ENCODE measurements at regions not wholly inside any gene's neighbourhood (a gene's known extent, or its start where the extent isn't known, plus 50 kb on each side); places are given as distances from the start of the nearest gene placed in this dataset.

DNA sequence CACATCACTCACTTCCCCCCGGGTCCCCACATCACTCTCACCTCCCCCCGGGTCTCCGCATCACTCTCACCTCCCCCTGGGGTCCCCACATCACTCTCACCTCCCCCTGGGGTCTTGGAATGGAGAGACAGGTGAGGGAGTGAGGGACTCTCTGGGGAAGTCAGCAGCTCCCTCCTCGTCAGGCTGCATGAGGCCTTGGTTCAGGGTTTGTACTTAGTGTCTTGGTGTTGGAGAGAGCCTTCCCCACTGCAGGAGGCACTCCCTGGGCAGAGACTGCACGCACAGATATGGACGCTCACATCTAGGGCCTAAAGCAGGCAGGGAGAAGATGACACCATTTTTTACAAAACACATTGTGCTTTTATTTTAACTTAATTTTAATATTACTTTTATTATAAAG, 56.5 kb upstream of the IRX4 start:
- no peak for DNase-seq (ENCODE audit: low spot score in 2 of 2)
- intact Hi-C loops (cut with DNase I; ENCODE audit: low total_unique reads), result no loop called here
- WGBS, 2 donors, result 59 to 86% methylated on average over 6 of the region's 6 CpGs
- no peak overlapping the region for H3K4me3 ChIP-seq (ENCODE audit: low read depth, poor library complexity, severe bottlenecking)
- TF ChIP-seq POLR2A (IDR thresholded peaks at IDR 0.05), result no peak
- TF ChIP-seq, protein P1, sequence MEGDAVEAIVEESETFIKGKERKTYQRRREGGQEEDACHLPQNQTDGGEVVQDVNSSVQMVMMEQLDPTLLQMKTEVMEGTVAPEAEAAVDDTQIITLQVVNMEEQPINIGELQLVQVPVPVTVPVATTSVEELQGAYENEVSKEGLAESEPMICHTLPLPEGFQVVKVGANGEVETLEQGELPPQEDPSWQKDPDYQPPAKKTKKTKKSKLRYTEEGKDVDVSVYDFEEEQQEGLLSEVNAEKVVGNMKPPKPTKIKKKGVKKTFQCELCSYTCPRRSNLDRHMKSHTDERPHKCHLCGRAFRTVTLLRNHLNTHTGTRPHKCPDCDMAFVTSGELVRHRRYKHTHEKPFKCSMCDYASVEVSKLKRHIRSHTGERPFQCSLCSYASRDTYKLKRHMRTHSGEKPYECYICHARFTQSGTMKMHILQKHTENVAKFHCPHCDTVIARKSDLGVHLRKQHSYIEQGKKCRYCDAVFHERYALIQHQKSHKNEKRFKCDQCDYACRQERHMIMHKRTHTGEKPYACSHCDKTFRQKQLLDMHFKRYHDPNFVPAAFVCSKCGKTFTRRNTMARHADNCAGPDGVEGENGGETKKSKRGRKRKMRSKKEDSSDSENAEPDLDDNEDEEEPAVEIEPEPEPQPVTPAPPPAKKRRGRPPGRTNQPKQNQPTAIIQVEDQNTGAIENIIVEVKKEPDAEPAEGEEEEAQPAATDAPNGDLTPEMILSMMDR (IDR thresholded peaks at IDR 0.05), result no peak

DNA sequence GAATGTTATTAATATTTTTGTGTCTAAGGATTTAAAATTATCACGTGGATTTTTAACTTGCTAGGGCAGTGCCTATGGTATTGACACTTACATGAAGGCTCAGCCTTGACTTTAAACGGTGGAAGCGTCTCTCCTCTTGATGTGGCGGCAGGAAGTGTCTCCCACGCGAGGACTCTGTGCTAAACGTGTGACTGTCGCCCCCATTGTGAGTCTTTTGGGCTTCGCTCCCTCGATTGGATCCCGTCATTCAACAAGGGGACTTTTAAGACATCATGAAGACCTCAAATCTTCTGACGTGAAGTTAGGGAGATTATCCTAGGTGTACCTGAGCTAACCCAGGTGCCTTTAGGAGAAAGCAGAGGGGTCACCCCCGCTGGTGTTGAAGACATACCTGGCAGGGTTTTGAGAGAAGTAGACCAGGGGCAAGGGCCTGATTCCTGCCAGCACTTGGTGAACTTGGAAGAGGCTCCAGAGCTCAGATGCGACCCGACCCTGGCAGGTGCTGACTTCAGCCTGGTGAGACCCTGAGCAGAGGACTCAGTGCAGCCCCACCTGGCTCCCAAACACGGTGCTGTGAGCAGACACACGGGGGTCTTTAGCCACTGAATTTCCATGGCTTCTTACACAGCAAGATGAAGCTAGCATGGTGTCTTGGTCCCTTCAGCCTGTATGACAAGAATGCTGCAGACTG, 55.7 kb upstream of the IRX4 start:
- no peak for DNase-seq (ENCODE audit: low spot score in 2 of 2)
- no peak overlapping the region for H3K4me3 ChIP-seq (ENCODE audit: low read depth, poor library complexity, severe bottlenecking)
- no peak for TF ChIP-seq POLR2A (IDR thresholded peaks at IDR 0.05)
- TF ChIP-seq, protein P1 (IDR thresholded peaks at IDR 0.05), result no peak
- intact Hi-C loops (cut with DNase I; ENCODE audit: low total_unique reads), result no loop called here
- WGBS, 2 donors, result 86 to 90% methylated on average over 16 to 17 of the region's 17 CpGs

GRCh38 chr5:1937590-1937989, 54.9 kb upstream of the IRX4 start:
- 77 to 85% methylated on average over 12 of the region's 12 CpGs for WGBS, 2 donors
- H3K4me3 ChIP-seq (ENCODE audit: low read depth, poor library complexity, severe bottlenecking), result no peak overlapping the region
- TF ChIP-seq, protein P1 (IDR thresholded peaks at IDR 0.05), result no peak
- TF ChIP-seq POLR2A (IDR thresholded peaks at IDR 0.05), result no peak
- DNase-seq (ENCODE audit: low spot score in 2 of 2), result no peak
- intact Hi-C loops (cut with DNase I; ENCODE audit: low total_unique reads), result no loop called here

DNA sequence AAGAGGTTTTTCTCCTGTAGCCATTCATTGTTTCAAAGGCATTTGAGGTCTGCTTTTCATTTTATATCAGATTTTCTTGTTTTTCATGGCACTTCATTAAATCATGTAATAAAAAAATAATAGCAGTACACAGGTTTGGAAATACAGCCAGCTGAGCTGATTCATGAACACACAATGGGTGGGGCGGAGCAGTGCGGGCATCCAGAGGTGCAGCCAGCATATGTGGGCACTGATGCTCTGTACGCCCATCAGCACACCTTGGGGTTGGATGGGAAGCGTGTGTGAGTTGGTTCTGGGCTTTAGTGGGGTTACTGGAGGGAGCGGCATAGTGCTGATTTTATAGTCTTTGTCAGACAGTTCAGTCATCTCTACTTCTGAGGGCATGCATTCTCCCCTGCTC, 54.2 kb upstream of the IRX4 start:
- 64 to 77% methylated on average over 5 of the region's 5 CpGs for WGBS, 2 donors
- TF ChIP-seq, protein P1 (IDR thresholded peaks at IDR 0.05), result no peak
- no peak for TF ChIP-seq POLR2A (IDR thresholded peaks at IDR 0.05)
- intact Hi-C loops (cut with DNase I; ENCODE audit: low total_unique reads), result no loop called here
- H3K4me3 ChIP-seq (ENCODE audit: low read depth, poor library complexity, severe bottlenecking), result no peak overlapping the region
- no peak for DNase-seq (ENCODE audit: low spot score in 2 of 2)

GRCh38 chr5:1936413-1936812, 53.7 kb upstream of the IRX4 start:
- no peak overlapping the region for H3K4me3 ChIP-seq (ENCODE audit: low read depth, poor library complexity, severe bottlenecking)
- TF ChIP-seq POLR2A (IDR thresholded peaks at IDR 0.05), result no peak
- TF ChIP-seq, protein P1 (IDR thresholded peaks at IDR 0.05), result no peak
- intact Hi-C loops (cut with DNase I; ENCODE audit: low total_unique reads), result no loop called here
- DNase-seq (ENCODE audit: low spot score in 2 of 2), result no peak
- 78 to 82% methylated on average over 4 of the region's 4 CpGs for WGBS, 2 donors

Data from lower leg skin (tissue), 4 donors.